Fibroblast of skin of right quadriceps (primary cell): ENCODE measurements at regions not wholly inside any gene's neighbourhood (a gene's known extent, or its start where the extent isn't known, plus 50 kb on each side); places are given as distances from the start of the nearest gene placed in this dataset.
A peak's percentile ranks its signal among the peaks of the same experiment; 100 is the strongest.
"Not testable (repeated sequence)": the region's sequence is repeated elsewhere in the genome, so short reads cannot be mapped to it uniquely, and the experiment has no call there.

Source experiments
- DNase-seq: peaks from one replicate; pipeline ENCODE4 v3.0.0-alpha.2; 2013

DNA sequence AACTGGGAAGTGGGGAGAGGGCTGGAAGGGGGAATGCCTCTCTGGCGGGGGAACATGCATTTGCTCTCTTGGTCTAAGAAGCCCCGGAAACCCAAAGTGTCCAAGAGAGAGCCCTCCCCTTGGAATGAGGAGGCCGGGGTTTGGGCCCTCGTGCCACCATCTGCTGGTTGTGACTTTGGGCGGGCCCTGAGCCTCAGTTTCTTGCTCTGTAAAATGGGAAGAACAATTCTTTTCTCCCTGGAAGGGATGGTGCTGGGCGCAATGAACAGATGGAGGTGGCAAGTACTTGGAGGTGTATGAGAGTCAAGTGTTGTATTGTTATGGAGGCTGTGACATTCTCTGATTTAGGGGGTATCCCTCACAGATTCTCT is 69.9 kb upstream of the TARDBP start:
- no peak for DNase-seq

DNA sequence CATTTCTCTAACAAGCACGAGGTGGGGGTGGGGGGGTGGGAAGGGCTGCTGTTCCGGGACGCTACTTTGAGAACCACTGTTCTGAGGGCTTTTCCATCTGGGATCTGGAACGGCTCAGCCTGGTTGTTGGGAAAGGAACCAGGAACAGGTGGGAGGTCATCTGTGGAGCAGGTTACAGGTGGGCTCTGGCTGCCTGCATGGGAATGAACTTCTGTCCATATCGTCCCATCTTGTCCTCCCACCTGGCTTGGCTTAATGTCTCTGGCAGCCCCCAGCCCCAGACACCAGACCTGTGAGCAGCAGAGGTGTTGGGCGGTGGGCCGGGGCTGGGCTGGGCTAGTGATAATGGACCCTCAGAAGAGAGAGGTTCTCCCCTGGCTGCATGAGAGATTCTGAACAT is 69.4 kb upstream of the TARDBP start:
- no peak for DNase-seq

GRCh38 chr1:10943991-10944730 is 68.3 kb upstream of the TARDBP start:
- DNase-seq = peak; percentile 8

DNA sequence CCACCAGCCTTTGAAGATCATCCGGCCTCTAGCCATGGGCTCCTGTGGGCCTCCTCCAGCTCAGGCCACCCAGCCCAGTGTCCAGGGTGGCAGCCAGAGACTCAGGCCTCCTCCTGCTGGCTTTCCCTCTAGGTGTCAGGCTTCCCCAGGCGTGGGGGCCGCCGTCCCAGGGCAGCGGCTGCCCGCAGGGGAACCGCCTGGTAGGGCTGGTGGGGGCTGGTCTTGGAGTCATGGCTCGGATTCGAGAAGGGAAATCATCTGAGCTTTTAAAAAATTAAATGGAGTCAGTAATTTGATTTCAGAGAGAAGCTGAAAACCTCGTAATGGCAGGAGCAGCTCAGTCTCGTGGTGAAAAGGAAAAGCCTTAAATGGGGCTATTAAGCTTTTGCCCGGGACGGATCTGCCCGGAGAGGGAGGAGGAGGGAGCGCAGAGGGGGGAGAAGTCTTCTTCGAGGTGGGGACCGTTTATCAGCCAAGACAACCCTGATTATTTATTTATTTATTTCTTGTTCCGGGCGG is 66.4 kb upstream of the TARDBP start:
- DNase-seq = no peak

GRCh38 chr1:10947181-10947580 is 65.3 kb upstream of the TARDBP start:
- DNase-seq = no peak

- no peak for DNase-seq
Measured at GRCh38 chr1:10947691-10948462, 64.6 kb upstream of the TARDBP start.

GRCh38 chr1:10948463-10948775 is 64.0 kb upstream of the TARDBP start:
- DNase-seq = no peak

GRCh38 chr1:10950316-10951172 is 61.9 kb upstream of the TARDBP start:
- DNase-seq = no peak

DNA sequence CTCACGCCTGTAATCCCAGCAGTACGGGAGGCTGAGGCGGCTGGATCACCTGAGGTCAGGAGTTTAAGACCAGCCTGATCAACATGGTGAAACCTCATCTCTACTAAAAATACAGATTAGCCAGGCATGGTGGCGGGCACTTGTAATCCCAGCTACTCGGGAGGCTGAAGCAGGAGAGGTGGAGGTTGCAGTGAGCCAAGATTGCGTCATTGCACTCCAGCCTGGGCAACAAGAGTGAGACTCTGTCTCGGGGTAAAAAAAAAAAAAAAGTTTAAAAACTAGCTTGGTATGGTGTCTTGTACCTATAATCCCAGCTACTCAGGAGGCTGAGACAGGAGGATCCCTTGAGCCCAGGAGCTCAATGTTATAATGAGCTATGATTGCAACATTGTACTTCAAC is 61.2 kb upstream of the TARDBP start:
- not testable (repeated sequence) for DNase-seq

GRCh38 chr1:10951961-10952360 is 60.5 kb upstream of the TARDBP start:
- DNase-seq = no peak

DNA sequence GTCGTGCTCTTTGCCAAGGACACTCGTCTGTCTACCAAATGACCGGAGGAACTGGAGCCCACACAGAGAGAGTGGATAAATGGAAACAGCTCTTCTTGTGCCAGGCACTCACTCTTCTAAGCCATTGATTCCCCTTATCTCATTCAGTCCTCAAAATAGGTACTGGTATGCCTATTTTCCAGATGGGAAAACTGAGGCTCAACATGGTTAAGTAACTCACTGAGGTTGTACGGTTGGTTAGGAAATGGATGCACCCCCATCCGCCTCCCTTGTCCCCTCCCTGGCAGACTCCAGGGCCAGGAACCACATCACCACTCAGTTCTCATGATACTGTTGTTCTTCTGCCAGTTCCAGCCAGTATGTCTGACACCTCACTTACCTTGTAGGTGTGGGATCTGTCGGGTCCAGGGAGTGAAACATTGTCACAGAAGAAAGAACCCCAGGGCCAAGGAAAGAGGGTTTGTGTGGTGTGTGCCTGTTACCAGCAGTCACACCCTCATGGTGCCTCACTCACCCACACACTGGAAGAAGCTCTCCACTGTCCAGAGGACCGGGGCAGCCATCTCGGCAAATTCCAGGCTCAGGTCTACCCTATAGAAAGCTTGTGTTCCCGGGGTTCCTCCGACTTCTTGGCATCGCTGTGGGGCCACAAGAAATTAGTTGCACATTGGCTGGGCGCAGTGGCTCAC is 58.8 kb upstream of the TARDBP start:
- no peak for DNase-seq

- DNase-seq = no peak
Measured at GRCh38 chr1:10957133-10957532, 55.3 kb upstream of the TARDBP start.

DNA sequence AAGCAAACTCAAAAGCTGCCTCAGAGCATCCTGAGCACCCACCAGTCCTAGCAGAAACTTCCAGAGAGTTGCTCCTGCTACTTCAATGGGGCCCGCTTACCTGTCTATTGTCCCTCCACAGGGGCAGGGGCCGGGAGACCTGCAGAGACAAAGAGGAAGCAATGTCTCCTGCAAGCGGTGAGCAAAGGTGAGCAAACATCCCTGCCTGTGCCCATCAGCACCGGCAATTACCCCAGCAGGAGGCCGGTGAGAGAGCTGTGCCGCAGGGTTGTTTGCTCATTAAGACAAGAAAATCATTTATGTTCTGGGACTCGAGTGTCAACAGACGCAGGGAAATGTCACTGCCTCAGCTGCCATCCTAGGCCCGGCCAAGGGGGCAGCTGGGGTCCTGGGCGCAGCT is 53.8 kb upstream of the TARDBP start:
- DNase-seq = no peak

- DNase-seq = peak; percentile 54
Measured at GRCh38 chr1:10960411-10961299, 51.8 kb upstream of the TARDBP start.

DNA sequence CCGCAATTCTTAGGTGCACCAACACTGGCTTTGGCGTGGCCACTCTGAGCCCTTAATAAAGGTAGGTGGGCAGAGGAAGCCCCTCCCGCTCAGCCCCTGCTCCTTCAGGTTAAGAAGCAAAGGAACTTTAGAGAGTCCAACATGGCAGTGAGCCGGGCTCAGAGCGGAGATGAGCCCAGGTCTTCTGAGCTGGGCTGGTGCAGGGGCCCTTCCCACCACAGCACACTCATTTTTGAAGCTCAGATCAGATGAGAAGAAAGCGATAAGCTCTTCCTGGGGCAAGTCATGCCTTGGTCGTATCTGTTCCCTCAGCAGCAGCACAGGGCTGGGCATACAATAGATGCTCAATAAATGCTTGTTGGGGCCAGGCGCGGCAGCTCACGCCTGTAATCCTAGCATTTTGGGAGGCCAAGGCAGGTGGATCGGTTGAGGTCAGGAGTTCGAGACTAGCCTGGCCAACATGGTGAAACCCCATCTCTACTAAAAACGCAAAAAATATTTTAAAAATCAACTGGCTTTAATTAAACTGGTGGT is 51.1 kb upstream of the TARDBP start:
- DNase-seq = no peak

- peak; percentile 20 for DNase-seq
Measured at GRCh38 chr1:10962483-10962882, 50.0 kb upstream of the TARDBP start.
